ENCODE measurements at regions not wholly inside any gene's neighbourhood (a gene's known extent, or its start where the extent isn't known, plus 50 kb on each side); places are given as distances from the start of the nearest gene placed in this dataset.

- in situ Hi-C loops (cut with HindIII; ENCODE audit: low sequenced_read_pairs), result no loop called here
- TF ChIP-seq CTCF (IDR thresholded peaks at IDR 0.05; ENCODE audit: low read depth, low read length, missing control alignments), result no peak
- H3K4me3 ChIP-seq (ENCODE audit: low read depth, low read length), result no peak overlapping the region
- DNase-seq (ENCODE audit: low read depth), result no peak
Observed at GRCh38 chr1:232287676-232288569, 342.0 kb downstream of the SIPA1L2 start.

GRCh38 chr1:232285138-232285537 lies 344.8 kb downstream of the SIPA1L2 start:
- in situ Hi-C loops (cut with HindIII; ENCODE audit: low sequenced_read_pairs), result no loop called here
- H3K4me3 ChIP-seq (ENCODE audit: low read depth, low read length), result no peak overlapping the region
- DNase-seq (ENCODE audit: low read depth), result no peak
- no peak for TF ChIP-seq CTCF (IDR thresholded peaks at IDR 0.05; ENCODE audit: low read depth, low read length, missing control alignments)

DNA sequence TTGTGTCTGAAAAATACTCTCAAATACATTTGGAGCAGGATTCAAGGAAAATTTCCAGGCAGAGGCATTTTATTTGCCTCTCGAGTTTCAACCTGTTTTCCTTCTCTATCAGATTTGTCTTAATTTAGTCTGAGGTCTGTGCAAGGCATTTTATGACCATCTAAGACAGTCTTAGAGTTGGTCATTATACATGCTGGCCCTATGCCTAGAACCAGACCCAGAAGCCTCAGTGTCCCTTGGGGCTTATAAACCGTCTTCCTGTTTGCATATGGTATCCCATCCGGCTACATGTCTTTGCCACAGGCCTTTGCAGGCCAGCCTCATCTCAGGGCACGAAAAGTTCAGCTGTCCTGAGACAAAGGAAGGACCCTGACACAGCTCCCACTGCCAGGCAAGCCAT lies 346.1 kb downstream of the SIPA1L2 start:
- DNase-seq (ENCODE audit: low read depth), result no peak
- H3K4me3 ChIP-seq (ENCODE audit: low read depth, low read length), result no peak overlapping the region
- in situ Hi-C loops (cut with HindIII; ENCODE audit: low sequenced_read_pairs), result no loop called here
- no peak for TF ChIP-seq CTCF (IDR thresholded peaks at IDR 0.05; ENCODE audit: low read depth, low read length, missing control alignments)

DNA sequence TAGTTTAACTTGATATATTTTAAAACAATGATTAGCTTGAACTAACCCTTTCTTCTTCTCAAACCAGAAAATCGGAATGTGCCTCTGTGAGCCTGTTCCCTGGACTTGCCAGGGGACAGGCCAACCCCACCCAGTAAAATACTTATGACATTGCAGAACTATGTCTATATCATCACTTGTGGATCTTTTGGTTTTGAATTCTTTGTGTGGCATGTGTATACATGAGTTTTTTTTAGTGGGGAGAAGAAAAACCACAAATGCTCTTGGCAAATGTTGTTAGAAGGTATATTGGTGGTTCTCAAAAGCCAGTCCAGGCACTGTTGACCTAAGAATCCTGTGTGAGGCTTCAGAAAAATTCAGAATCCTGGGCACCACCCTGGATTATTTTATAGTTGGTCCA lies 347.4 kb downstream of the SIPA1L2 start:
- H3K4me3 ChIP-seq (ENCODE audit: low read depth, low read length), result no peak overlapping the region
- in situ Hi-C loops (cut with HindIII; ENCODE audit: low sequenced_read_pairs), result no loop called here
- no peak for TF ChIP-seq CTCF (IDR thresholded peaks at IDR 0.05; ENCODE audit: low read depth, low read length, missing control alignments)
- no peak for DNase-seq (ENCODE audit: low read depth)

DNA sequence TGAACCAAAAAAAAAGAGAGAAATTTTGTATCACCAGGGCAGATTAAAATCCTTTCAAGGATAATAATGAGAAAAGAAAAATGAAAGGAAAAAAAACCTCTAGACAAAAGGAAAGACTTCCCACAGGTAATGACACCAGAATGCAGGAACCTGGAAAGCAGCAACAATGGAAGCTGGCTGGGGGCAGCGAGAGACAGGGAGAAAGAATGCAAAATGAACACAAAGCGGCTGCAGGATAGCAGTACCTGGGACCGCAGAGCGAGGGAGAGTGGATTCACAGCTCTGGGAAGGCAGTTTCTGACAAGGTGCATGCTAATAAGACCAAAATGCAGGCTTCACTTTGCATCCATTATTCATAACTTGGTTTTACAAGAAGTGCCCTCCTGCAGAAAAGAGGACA lies 349.0 kb downstream of the SIPA1L2 start:
- in situ Hi-C loops (cut with HindIII; ENCODE audit: low sequenced_read_pairs), result no loop called here
- TF ChIP-seq CTCF (IDR thresholded peaks at IDR 0.05; ENCODE audit: low read depth, low read length, missing control alignments), result no peak

GRCh38 chr1:232279909-232280400 lies 350.0 kb downstream of the SIPA1L2 start:
- in situ Hi-C loops (cut with HindIII; ENCODE audit: low sequenced_read_pairs), result no loop called here
- no peak overlapping the region for H3K4me3 ChIP-seq (ENCODE audit: low read depth, low read length)
- no peak for DNase-seq (ENCODE audit: low read depth)
- no peak for TF ChIP-seq CTCF (IDR thresholded peaks at IDR 0.05; ENCODE audit: low read depth, low read length, missing control alignments)

More for the DNA sequence above, 349.0 kb downstream of the SIPA1L2 start:
- no peak overlapping the region for H3K4me3 ChIP-seq (ENCODE audit: low read depth, low read length)
- no peak for DNase-seq (ENCODE audit: low read depth)
